HL-60 (cell line): ENCODE measurements at regions not wholly inside any gene's neighbourhood (a gene's known extent, or its start where the extent isn't known, plus 50 kb on each side); places are given as distances from the start of the nearest gene placed in this dataset.

ENCODE experiments used
- DNase-seq, 2 experiments: peaks; one replicate each; pipeline ENCODE4 v3.0.0-alpha.2; 2010 to 2020; ENCODE audit warnings: low read depth in 1 of 2, low spot score in 1 of 2
- H3K27ac ChIP-seq: fragments of 250-450 bp; sonication (Bioruptor Pico); replicated peaks from 2 replicates; pipeline ENCODE4 v1.5.1; 2020; ENCODE audit warnings: mild to moderate bottlenecking, moderate library complexity
- H3K27me3 ChIP-seq: fragments of 250-450 bp; sonication (Bioruptor Pico); 2 replicates; pipeline ENCODE4 v1.5.1; 2021; ENCODE audit warnings: mild to moderate bottlenecking, moderate library complexity; ENCODE audit not compliant: insufficient read depth, poor library complexity, severe bottlenecking
- H3K4me3 ChIP-seq: replicated peaks from 2 replicates; pipeline ENCODE4 v1.5.1; 2011; ENCODE audit warnings: mild to moderate bottlenecking, control low read depth, low read length; ENCODE audit not compliant: insufficient read depth
- CTCF ChIP-seq: IDR thresholded peaks from one replicate; pipeline ENCODE4 v1.5.1; 2011; ENCODE audit warnings: low read length, control low read depth, inconsistent platforms; ENCODE audit not compliant: insufficient read depth
- GABPA ChIP-seq: IDR thresholded peaks from 2 replicates; pipeline ENCODE4 v1.6.1; 2012; ENCODE audit warnings: low read depth
- POLR2AphosphoS5 ChIP-seq: IDR thresholded peaks from 2 replicates; pipeline ENCODE4 v1.6.1; 2012; ENCODE audit warnings: low read depth
- REST ChIP-seq: IDR thresholded peaks from 2 replicates; pipeline ENCODE4 v1.6.1; 2012; ENCODE audit warnings: low read depth; ENCODE audit not compliant: insufficient replicate concordance
- SPI1 ChIP-seq: IDR thresholded peaks from 2 replicates; pipeline ENCODE4 v1.6.1; 2012; ENCODE audit warnings: low read depth, mild to moderate bottlenecking, borderline replicate concordance

- H3K27ac ChIP-seq = no peak overlapping the region
- no peak overlapping the region for H3K4me3 ChIP-seq
- no peak for DNase-seq
- TF ChIP-seq POLR2AphosphoS5 (no peak), REST (no peak), GABPA (no peak), SPI1 (no peak), CTCF (no peak)
- H3K27me3 ChIP-seq = no peaks in the 10 kb centered on the region
Measured at GRCh38 chr9:16318516-16319060, 551.9 kb downstream of the BNC2 start.

- TF ChIP-seq GABPA = no peak
- no peaks in the 10 kb centered on the region for H3K27me3 ChIP-seq
- no peak for DNase-seq
- no peak overlapping the region for H3K4me3 ChIP-seq
- H3K27ac ChIP-seq = no peak overlapping the region
Measured at GRCh38 chr9:16319646-16320045, 550.8 kb downstream of the BNC2 start.

GRCh38 chr9:16320338-16320902 is 550.0 kb downstream of the BNC2 start:
- no peak overlapping the region for H3K4me3 ChIP-seq
- DNase-seq = no peak
- no peak overlapping the region for H3K27ac ChIP-seq
- TF ChIP-seq GABPA (no peak), REST (no peak), CTCF (no peak), POLR2AphosphoS5 (no peak), SPI1 (no peak)
- no peaks in the 10 kb centered on the region for H3K27me3 ChIP-seq

- Histone ChIP-seq H3K27ac (no peak overlapping the region), H3K4me3 (no peak overlapping the region), H3K27me3 (no peaks in the 10 kb centered on the region)
- no peak for TF ChIP-seq CTCF
- TF ChIP-seq REST = no peak
- TF ChIP-seq POLR2AphosphoS5 = no peak
- TF ChIP-seq GABPA = no peak
- no peak for TF ChIP-seq SPI1
- DNase-seq = no peak
Measured at GRCh38 chr9:16321461-16322119, 548.9 kb downstream of the BNC2 start.
